GM12878 (cell line): ENCODE measurements at regions not wholly inside any gene's neighbourhood (a gene's known extent, or its start where the extent isn't known, plus 50 kb on each side); places are given as distances from the start of the nearest gene placed in this dataset.

Source experiments
- ATAC-seq: fragments of 200-7000 bp; cut with Tn5 transposase; 3 replicates; pipeline ENCODE4 v1.9.1; 2020; ENCODE audit warnings: mild to moderate bottlenecking, moderate library complexity
- BruUV-seq: library from RNA; stranded (reverse); fragments of 400-500 nt; replicated peaks from 2 replicates; lab custom pipeline; 2021; lab: Mats Ljungman, UMichigan
- CTCF ChIA-PET: fragments of 300-600 bp; sonication (Branson Sonifier 250); formaldehyde crosslinking; extraction: SDS; loops from one replicate; lab custom pipeline; 2021; ENCODE audit warnings: inconsistent platforms; lab: Yijun Ruan, JAX
- POLR2A ChIA-PET: fragments of 350-600 bp; formaldehyde crosslinking; extraction: SDS; loops from one replicate; lab custom pipeline; 2021; ENCODE audit warnings: inconsistent platforms; lab: Charles Lee
- RAD21 ChIA-PET: fragments of 300-600 bp; sonication (Branson Sonifier 250); formaldehyde crosslinking; loops from one replicate; lab custom pipeline; 2023; ENCODE audit warnings: antibody characterized with exemption; ENCODE audit not compliant: unreplicated experiment; lab: Charles Lee
- SMC1A ChIA-PET: fragments of 300-600 bp; sonication (Branson Sonifier 250); formaldehyde crosslinking; loops from one replicate; lab custom pipeline; 2023; ENCODE audit not compliant: unreplicated experiment, uncharacterized antibody; lab: Charles Lee
- DNase-seq: peaks from one replicate; pipeline ENCODE4 v3.0.0-alpha.2; 2011; ENCODE audit warnings: low read depth, low spot score
- FAIRE-seq: peaks from 3 replicates; lab custom pipeline; 2011; peaks lifted over from hg19 to GRCh38; lab: Jason Lieb, UNC
- H2AFZ ChIP-seq: 2 replicates; pipeline ENCODE4 v1.6.0; 2011; ENCODE audit warnings: low read depth, low read length, control low read depth; ENCODE audit not compliant: control insufficient read depth
- H3K27ac ChIP-seq: 2 replicates; pipeline ENCODE4 v1.5.1; 2011; ENCODE audit warnings: control low read depth; ENCODE audit not compliant: control insufficient read depth, insufficient read depth
- H3K27me3 ChIP-seq, 2 experiments: replicated peaks in 1 of 2; 2 replicates each; pipeline versions ENCODE4 v1.6.0 to v1.6.1; 2011; ENCODE audit warnings: low read length in 1 of 2; ENCODE audit not compliant: control insufficient read depth in 2 of 2, insufficient read depth in 2 of 2
- H3K36me3 ChIP-seq, 2 experiments: 2 replicates each; pipeline ENCODE4 v1.5.1; 2011; ENCODE audit warnings: low read length in 1 of 2; ENCODE audit not compliant: control insufficient read depth in 2 of 2, insufficient read depth in 2 of 2
- H3K4me1 ChIP-seq: 2 replicates; pipeline ENCODE4 v1.6.1; 2011; ENCODE audit warnings: mild to moderate bottlenecking, low read length, moderate library complexity, mixed read lengths; ENCODE audit not compliant: control insufficient read depth, insufficient read depth
- H3K4me2 ChIP-seq: 2 replicates; pipeline ENCODE4 v1.6.0; 2011; ENCODE audit warnings: control low read depth; ENCODE audit not compliant: control insufficient read depth, insufficient read depth
- H3K4me3 ChIP-seq: fragments of 200-600 bp; sonication (generic); 2 replicates; pipeline ENCODE4 v1.5.1; 2016
- H3K79me2 ChIP-seq: 2 replicates; pipeline ENCODE4 v1.6.0; 2011; ENCODE audit warnings: low read length; ENCODE audit not compliant: control insufficient read depth, insufficient read depth
- H3K9ac ChIP-seq: 2 replicates; pipeline ENCODE4 v1.8.0; 2011; ENCODE audit warnings: low read length, control low read depth, mixed read lengths; ENCODE audit not compliant: control insufficient read depth, insufficient read depth
- H3K9me3 ChIP-seq: replicated peaks from 3 replicates; pipeline ENCODE4 v1.5.1; 2011; ENCODE audit warnings: mild to moderate bottlenecking, low read length; ENCODE audit not compliant: control insufficient read depth, insufficient read depth
- H4K20me1 ChIP-seq: 2 replicates; pipeline ENCODE4 v1.6.0; 2011; ENCODE audit not compliant: control insufficient read depth, insufficient read depth
- MYB ChIP-seq: fragments of 150-350 bp; IDR thresholded peaks from 2 replicates; pipeline ENCODE4 v1.6.1; 2014; ENCODE audit warnings: mild to moderate bottlenecking, low read depth, low read length, borderline replicate concordance
- STAT3 ChIP-seq: IDR thresholded peaks from 2 replicates; pipeline ENCODE4 v1.6.1; 2011; ENCODE audit warnings: low read depth, low read length, improper control_type of control experiment
- SUZ12 ChIP-seq: fragments of 200-600 bp; sonication (generic); IDR thresholded peaks from one replicate; pipeline ENCODE4 v1.6.1; 2018; ENCODE audit warnings: antibody characterized with exemption, mild to moderate bottlenecking; ENCODE audit not compliant: unreplicated experiment
- TCF12 ChIP-seq: IDR thresholded peaks from 2 replicates; pipeline ENCODE4 v1.6.1; 2011; ENCODE audit warnings: low read depth, mild to moderate bottlenecking, low read length
- WGBS: methylation state at CpG from one replicate; pipeline ENCODE4 v1.1.6; 2016; ENCODE audit warnings: low lambda C conversion rate; ENCODE audit not compliant: insufficient replicate concordance, insufficient coverage; ENCODE audit errors: missing lambda C conversion rate; 5-methylcytosine and 5-hydroxymethylcytosine counted together
- in situ Hi-C: fragments of 300-500 bp; cut with MboI; formaldehyde crosslinking; loops from 9 replicates; pipeline ENCODE4 v1.14.3; 2018; ENCODE audit warnings: mixed read lengths
- intact Hi-C: fragments of 100-400 bp; cut with micrococcal nuclease; formaldehyde crosslinking; loops from one replicate; pipeline ENCODE4 v1.14.2; 2022; ENCODE audit not compliant: unreplicated experiment
- TF ChIP-seq, protein P1 (sequence below): fragments of 450-650 bp; IDR thresholded peaks from 2 replicates; pipeline ENCODE4 v1.6.1; 2017; ENCODE audit warnings: borderline replicate concordance

DNA sequence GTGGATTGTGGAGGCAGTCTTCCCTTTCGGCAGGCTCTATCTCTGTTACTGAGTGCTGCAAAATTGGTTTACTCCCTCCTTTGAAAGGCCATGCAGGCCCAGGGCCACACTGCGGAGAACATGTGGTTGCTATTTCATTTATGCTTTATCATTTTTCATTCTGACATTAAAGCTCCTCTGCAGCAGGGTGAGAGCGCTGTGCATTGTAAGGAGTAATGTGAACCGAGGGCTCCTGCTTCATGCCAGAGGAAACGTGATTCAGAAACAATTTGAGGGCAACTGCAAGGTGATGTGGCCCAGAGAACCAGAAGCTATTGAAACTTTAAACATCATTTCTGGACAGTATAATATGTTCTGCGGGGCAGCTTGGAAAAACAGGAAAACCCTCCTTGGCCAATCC is 341.6 kb upstream of the NT5C1B start:
- in situ Hi-C loops = no loop called here
- Histone ChIP-seq H3K79me2 (no peaks in the 10 kb centered on the region), H3K4me3 (no peak overlapping the region), H3K9me3 (no peaks in the 10 kb centered on the region), H3K36me3 (no peaks in the 10 kb centered on the region), H3K27ac (no peak overlapping the region), H3K4me2 (no peak overlapping the region), H4K20me1 (no peaks in the 10 kb centered on the region), H3K27me3 (no peaks in the 10 kb centered on the region), H3K9ac (no peak overlapping the region), H3K4me1 (no peaks in the 10 kb centered on the region), H2AFZ (no peak overlapping the region)
- no peak for FAIRE-seq
- no peak for TF ChIP-seq MYB
- TF ChIP-seq TCF12 = no peak
- no peak for TF ChIP-seq SUZ12
- TF ChIP-seq STAT3 = no peak
- no peak for DNase-seq
- ATAC-seq = no peak
- SMC1A ChIA-PET = no interaction called here
- intact Hi-C loops = no loop called here
- RAD21 ChIA-PET = no interaction called here
- no TSS peak for BruUV-seq
- POLR2A ChIA-PET = no interaction called here
- CTCF ChIA-PET = interaction anchor here (1.1 kb wide), 1 partner anchor 189 kb away, joined by 3 read pairs; no protein-coding TSS in a partner anchor
- 57% methylated on average over 6 of the region's 6 CpGs for WGBS

DNA sequence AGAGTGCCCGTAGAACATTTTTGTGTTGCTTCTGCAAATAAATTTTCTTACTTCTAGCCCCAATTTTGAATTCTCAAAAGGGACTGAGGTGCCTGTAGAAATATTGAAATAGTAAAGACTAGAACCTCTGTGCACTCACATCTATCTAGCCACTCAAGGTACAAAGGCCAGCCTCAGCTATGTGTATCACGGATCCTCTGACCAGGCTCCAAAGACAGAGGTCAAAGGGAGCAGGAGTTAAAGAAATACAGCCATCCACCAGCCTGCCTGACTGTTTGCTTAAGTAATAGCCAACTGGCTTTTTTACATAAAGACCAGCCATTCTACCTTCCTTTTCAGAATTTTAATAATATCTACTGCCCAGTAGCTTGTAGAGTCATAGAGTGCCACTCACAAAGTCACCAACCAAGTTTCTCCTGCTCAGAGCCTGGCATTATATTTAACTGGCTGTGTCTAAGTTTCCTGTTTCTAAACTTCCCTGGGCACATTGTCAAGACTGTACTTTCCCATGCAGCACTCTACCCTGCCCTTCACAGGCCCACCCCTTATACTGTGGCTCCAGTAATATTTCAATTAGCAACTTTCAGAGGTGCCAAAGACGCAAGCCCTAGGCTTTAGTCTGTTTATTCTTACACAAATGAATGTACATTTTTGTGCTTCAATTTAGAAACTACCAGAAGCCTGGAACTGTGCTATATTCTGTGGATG is 338.3 kb upstream of the NT5C1B start:
- intact Hi-C loops (no loop called here), in situ Hi-C loops (no loop called here)
- ATAC-seq (no peak), FAIRE-seq (no peak), DNase-seq (no peak)
- H3K9me3 ChIP-seq = no peaks in the 10 kb centered on the region
- no TSS peak for BruUV-seq
- H3K36me3 ChIP-seq = no peaks in the 10 kb centered on the region
- no peaks in the 10 kb centered on the region for H4K20me1 ChIP-seq
- H3K27me3 ChIP-seq = no peaks in the 10 kb centered on the region
- H3K4me2 ChIP-seq = no peak overlapping the region
- WGBS = 11% methylated on average over 3 of the region's 3 CpGs
- ChIA-PET SMC1A (no interaction called here), CTCF (no interaction called here), RAD21 (no interaction called here), POLR2A (no interaction called here)
- no peak overlapping the region for H2AFZ ChIP-seq
- TF ChIP-seq TCF12 = no peak
- TF ChIP-seq, protein P1, sequence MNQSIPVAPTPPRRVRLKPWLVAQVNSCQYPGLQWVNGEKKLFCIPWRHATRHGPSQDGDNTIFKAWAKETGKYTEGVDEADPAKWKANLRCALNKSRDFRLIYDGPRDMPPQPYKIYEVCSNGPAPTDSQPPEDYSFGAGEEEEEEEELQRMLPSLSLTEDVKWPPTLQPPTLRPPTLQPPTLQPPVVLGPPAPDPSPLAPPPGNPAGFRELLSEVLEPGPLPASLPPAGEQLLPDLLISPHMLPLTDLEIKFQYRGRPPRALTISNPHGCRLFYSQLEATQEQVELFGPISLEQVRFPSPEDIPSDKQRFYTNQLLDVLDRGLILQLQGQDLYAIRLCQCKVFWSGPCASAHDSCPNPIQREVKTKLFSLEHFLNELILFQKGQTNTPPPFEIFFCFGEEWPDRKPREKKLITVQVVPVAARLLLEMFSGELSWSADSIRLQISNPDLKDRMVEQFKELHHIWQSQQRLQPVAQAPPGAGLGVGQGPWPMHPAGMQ = no peak
- H3K4me1 ChIP-seq = no peaks in the 10 kb centered on the region
- H3K4me3 ChIP-seq = no peak overlapping the region
- no peak overlapping the region for H3K9ac ChIP-seq
- H3K79me2 ChIP-seq = no peaks in the 10 kb centered on the region
- no peak overlapping the region for H3K27ac ChIP-seq
